ENCODE measurements at regions not wholly inside any gene's neighbourhood (a gene's known extent, or its start where the extent isn't known, plus 50 kb on each side); places are given as distances from the start of the nearest gene placed in this dataset.

- H3K4me1 ChIP-seq = no peaks in the 10 kb centered on the region
- H3K36me3 ChIP-seq = no peaks in the 10 kb centered on the region
- no peaks in the 10 kb centered on the region for H3K27me3 ChIP-seq
- H3K27ac ChIP-seq = no peak overlapping the region
- no peak for ATAC-seq
- WGBS, 2 donors (ENCODE audit: low coverage in 1 of 2) = 67 to 80% methylated on average over 5 of the region's 5 CpGs
- no peaks in the 10 kb centered on the region for H3K9me3 ChIP-seq
- no peak overlapping the region for H3K4me3 ChIP-seq
- TF ChIP-seq EP300 (IDR thresholded peaks at IDR 0.05) (no peak), POLR2A (IDR thresholded peaks at IDR 0.05) (no peak), CTCF (IDR thresholded peaks at IDR 0.05) (no peak), POLR2AphosphoS5 (IDR thresholded peaks at IDR 0.05) (no peak)
These were observed 599.1 kb downstream of the QKI start for GRCh38 chr6:164013480-164014208.

- 69 to 81% methylated on average over 2 of the region's 2 CpGs for WGBS, 2 donors (ENCODE audit: low coverage in 1 of 2)
- Histone ChIP-seq H3K27ac (no peak overlapping the region), H3K4me1 (no peaks in the 10 kb centered on the region), H3K4me3 (no peak overlapping the region), H3K36me3 (no peaks in the 10 kb centered on the region), H3K9me3 (no peaks in the 10 kb centered on the region), H3K27me3 (no peaks in the 10 kb centered on the region)
- no peak for TF ChIP-seq CTCF (IDR thresholded peaks at IDR 0.05)
- no peak for TF ChIP-seq EP300 (IDR thresholded peaks at IDR 0.05)
- no peak for TF ChIP-seq POLR2A (IDR thresholded peaks at IDR 0.05)
- TF ChIP-seq POLR2AphosphoS5 (IDR thresholded peaks at IDR 0.05) = no peak
- ATAC-seq = no peak
These were observed 596.8 kb downstream of the QKI start for GRCh38 chr6:164011321-164011720.

DNA sequence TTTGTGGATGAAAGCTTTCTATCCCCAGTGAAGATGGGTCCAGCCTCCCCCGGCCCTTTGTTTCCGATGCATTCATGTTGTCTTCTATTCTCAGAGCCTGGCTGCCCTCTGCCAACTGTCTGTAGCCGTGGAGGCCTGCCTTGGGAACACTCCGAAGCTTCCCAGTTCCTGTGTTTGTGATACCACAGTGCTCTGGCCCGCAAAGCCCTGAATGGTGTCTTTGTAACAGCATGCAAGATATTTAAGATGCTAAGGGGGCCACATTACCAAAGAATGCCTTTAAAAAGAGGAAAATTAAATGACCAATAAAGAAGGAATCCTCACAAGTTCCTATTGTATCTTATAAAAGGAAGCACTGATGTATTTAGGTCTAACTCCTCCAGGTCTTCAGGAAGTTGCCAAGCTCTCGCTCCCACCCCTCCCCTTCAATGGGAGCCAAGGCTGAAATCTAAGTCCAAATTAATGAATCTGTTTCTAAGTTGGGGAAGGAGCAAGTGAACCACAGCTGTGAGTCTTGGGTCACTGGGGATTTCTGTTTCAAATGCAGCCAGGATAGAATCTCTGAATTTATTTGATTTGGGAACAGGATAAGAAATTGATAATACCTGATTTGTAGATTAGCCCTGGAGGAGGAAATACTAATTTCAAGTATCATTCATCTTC is 596.1 kb downstream of the QKI start:
- TF ChIP-seq POLR2A (IDR thresholded peaks at IDR 0.05) (no peak), POLR2AphosphoS5 (IDR thresholded peaks at IDR 0.05) (no peak), EP300 (IDR thresholded peaks at IDR 0.05) (no peak), CTCF (IDR thresholded peaks at IDR 0.05) (no peak)
- no peak overlapping the region for H3K27ac ChIP-seq
- no peaks in the 10 kb centered on the region for H3K27me3 ChIP-seq
- 44 to 53% methylated on average over 5 to 6 of the region's 6 CpGs for WGBS, 2 donors (ENCODE audit: low coverage in 1 of 2)
- no peaks in the 10 kb centered on the region for H3K4me1 ChIP-seq
- H3K9me3 ChIP-seq = no peaks in the 10 kb centered on the region
- ATAC-seq = no peak
- H3K4me3 ChIP-seq = no peak overlapping the region
- H3K36me3 ChIP-seq = no peaks in the 10 kb centered on the region

- Histone ChIP-seq H3K4me1 (no peaks in the 10 kb centered on the region), H3K4me3 (no peak overlapping the region), H3K27ac (no peak overlapping the region), H3K9me3 (no peaks in the 10 kb centered on the region), H3K36me3 (no peaks in the 10 kb centered on the region), H3K27me3 (no peaks in the 10 kb centered on the region)
- 81 to 100% methylated on average over 4 of the region's 4 CpGs for WGBS, 2 donors (ENCODE audit: low coverage in 1 of 2)
- ATAC-seq = no peak
- TF ChIP-seq POLR2A (IDR thresholded peaks at IDR 0.05) = no peak
- no peak for TF ChIP-seq CTCF (IDR thresholded peaks at IDR 0.05)
These were observed 594.4 kb downstream of the QKI start for GRCh38 chr6:164008902-164009301.

GRCh38 chr6:164007881-164008280 is 593.4 kb downstream of the QKI start:
- 81% methylated on average over 7 of the region's 7 CpGs; no CpG with 5 or more reads in 1 of the 2 donors for WGBS, 2 donors (ENCODE audit: low coverage in 1 of 2)
- TF ChIP-seq POLR2AphosphoS5 (IDR thresholded peaks at IDR 0.05) (no peak), CTCF (IDR thresholded peaks at IDR 0.05) (no peak), EP300 (IDR thresholded peaks at IDR 0.05) (no peak), POLR2A (IDR thresholded peaks at IDR 0.05) (no peak)
- H3K27me3 ChIP-seq = no peaks in the 10 kb centered on the region
- H3K27ac ChIP-seq = no peak overlapping the region
- H3K36me3 ChIP-seq = no peaks in the 10 kb centered on the region
- H3K4me1 ChIP-seq = no peaks in the 10 kb centered on the region
- no peaks in the 10 kb centered on the region for H3K9me3 ChIP-seq
- no peak overlapping the region for H3K4me3 ChIP-seq
- ATAC-seq = no peak
